Hypothalamus (tissue), 51 donors: ENCODE measurements at regions not wholly inside any gene's neighbourhood (a gene's known extent, or its start where the extent isn't known, plus 50 kb on each side); places are given as distances from the start of the nearest gene placed in this dataset.
A peak's percentile ranks its signal among the peaks of the same experiment; 100 is the strongest.
"Not testable (repeated sequence)": the region's sequence is repeated elsewhere in the genome, so short reads cannot be mapped to it uniquely, and the experiment has no call there.

Source experiments
- DNase-seq, 51 donors: peaks; one replicate each; lab custom pipeline; 2025; lab: John Stamatoyannopoulos, UW

DNA sequence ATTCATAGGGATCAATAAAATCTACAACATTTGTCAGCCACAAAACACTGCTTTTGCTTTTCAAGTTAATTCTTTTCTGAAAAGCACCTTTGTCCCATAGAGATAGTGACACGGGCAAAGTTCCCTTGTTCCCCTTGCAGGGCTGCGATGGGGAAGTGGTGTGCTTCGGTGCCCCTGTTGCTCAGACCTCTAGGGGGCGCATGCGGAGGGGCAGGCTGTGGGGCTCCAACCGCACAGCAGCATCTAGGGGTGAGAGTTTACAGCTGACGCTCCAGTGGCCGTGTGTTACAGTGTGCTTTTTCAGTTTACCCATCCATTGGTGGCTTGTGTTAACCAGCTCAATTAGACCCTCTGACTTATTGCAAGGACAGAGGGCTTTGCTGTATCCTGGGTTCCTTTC is 1432.2 kb upstream of the ACVR2A start:
- no peak for DNase-seq

DNA sequence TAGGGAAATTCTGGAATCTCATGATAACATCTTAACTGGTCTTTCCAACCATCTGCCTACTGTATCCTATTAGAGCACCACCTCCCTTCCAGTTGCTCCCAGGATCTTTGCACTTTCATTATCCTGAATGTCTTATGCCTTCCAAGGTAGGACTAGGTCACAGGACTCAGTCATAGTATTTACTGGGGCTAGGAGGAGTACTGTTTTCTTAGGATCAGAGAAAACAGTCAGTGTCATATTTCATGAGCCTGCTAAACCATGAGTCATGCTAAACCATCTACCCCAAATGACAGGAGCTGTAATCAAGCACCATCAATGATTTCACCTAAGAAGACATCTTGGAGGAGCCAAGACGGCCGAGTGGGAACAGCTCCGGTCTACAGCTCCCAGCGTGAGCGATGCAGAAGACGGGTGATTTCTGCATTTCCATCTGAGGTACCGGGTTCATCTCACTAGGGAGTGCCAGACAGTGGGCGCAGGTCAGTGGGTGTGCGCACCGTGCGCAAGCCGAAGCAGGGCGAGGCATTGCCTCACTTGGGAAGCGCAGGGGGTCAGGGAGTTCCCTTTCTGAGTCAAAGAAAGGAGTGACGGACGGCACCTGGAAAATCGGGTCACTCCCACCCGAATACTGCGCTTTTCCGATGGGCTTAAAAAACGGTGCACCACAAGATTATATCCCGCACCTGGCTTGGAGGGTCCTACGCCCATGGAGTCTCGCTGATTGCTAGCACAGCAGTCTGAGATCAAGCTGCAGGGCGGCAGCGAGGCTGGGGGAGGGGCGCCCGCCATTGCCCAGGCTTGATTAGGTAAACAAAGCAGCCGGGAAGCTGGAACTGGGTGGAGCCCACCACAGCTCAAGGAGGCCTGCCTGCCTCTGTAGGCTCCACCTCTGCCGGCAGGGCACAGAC is 1439.2 kb upstream of the ACVR2A start:
- not testable (repeated sequence) for DNase-seq

GRCh38 chr2:146403546-146404160 is 1441.2 kb upstream of the ACVR2A start:
- DNase-seq = not testable (repeated sequence)

DNA sequence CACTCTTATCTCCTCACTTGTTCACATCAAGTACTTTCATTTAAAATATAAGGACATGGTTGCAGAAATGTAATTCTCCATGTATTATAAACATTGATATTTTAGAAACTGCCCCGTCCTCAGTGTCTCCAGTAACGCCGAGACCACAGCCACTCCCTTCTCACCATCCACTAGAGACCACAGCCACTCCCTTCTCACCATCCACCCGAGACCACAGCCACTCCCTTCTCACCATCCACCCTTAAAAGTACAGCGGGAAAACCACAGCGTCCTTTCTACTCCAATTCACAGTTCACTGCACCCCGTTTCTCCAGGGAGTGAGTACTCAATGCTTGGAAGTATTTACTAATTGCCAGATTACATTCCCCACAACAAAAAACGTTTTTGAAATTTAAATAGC is 1452.2 kb upstream of the ACVR2A start:
- DNase-seq = no peak

DNA sequence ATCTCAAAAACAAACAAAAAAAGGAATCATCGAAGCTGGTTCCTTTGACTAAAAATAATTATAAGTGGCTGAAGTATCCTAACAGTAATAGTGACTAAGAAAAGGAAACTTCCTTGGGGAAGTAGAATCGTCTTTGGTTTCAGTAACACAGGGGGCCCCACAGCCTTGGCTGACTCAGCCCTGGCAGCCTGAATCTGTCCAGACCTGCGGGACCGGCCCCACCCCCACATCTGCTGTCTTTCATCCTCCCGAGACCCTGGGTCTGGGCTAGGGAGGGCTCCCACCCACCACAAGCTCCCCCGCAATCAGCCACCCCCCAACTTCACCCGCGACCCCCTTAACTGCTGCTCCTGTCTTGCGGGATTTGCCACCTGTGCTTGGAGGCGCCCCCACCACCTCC is 1452.6 kb upstream of the ACVR2A start:
- DNase-seq = peak in 2 of 51 donors; percentile 3 to 4

- no peak for DNase-seq
Observed at GRCh38 chr2:146388757-146389156, 1456.1 kb upstream of the ACVR2A start.

DNA sequence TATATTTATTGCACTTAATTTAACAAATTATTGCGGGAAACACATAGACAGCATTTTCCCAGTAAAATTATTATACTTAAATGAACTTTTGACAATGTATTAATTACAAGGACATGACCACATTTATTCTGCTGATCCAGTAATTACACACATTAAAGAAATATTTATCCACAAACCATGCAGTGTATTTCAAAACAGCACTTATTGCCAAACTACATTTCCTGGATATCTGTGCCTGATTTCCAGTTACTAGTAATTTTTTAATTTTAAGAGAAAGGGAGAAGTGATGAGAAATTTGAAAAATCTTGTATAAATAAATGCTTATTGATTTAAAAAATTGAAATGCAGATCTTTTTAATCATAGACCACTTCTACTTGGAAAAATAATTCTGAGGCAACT is 1458.7 kb upstream of the ACVR2A start:
- DNase-seq = no peak

DNA sequence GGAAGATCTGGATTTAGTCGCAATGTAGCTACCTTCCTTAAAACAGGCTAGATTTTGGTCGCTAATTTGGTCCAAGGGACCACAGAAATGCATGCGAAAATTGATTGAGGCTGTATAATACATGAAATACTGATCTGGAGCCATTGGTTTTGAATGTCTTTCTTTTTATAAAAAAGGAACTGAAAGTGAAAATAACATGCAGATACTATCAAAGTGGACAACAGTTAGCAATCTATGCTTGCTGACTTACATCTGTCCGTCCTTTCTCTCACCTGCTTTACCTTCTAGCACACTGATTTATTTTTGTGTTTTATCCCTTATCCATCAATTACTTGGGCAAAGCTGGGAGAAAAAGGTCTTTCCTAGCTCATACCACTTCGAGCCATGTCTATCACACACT is 1459.8 kb upstream of the ACVR2A start:
- DNase-seq = no peak

GRCh38 chr2:146376511-146377064 is 1468.2 kb upstream of the ACVR2A start:
- no peak for DNase-seq

DNA sequence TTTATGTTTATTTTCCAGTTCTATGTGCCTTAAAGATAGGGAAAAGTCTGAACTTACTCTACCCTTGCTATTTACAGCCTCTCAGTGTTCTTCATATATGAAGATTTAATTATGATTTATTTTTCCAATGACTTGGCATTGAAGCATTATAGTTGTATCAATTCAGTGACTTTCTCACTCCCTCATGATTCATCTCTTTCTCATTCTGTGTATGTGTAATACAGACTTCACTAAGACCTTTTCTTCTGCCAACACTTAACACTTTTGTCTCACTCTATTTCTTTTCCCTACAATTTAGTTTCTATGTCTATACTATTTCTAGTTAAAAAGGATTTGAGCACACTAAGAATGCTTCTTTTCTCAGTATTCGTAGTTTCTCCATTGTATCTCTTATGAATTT is 1470.3 kb upstream of the ACVR2A start:
- DNase-seq = no peak

DNA sequence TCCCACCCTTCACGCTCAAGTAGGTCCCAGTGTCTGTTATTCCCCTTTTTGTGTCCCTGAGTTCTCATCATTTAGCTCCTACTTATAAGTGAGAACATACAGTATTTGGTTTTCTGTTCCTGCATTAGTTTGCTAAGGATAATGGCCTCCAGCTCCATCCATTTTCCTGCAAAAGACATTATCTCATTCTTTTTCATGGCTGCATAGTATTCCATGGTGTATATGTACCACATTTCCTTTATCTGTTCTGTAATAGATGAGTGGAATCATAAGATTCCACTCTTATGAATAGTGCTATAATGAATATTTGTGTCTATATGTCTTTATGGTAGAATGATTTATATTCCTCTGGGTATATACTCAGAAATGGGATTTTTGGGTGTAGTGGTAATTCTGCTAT is 1473.5 kb upstream of the ACVR2A start:
- not testable (repeated sequence) for DNase-seq

GRCh38 chr2:146370826-146371225 is 1474.0 kb upstream of the ACVR2A start:
- no peak for DNase-seq

- DNase-seq = no peak
Observed at GRCh38 chr2:146366276-146366675, 1478.6 kb upstream of the ACVR2A start.

GRCh38 chr2:146365041-146365440 is 1479.8 kb upstream of the ACVR2A start:
- no peak for DNase-seq

GRCh38 chr2:146363731-146364130 is 1481.1 kb upstream of the ACVR2A start:
- no peak for DNase-seq

DNA sequence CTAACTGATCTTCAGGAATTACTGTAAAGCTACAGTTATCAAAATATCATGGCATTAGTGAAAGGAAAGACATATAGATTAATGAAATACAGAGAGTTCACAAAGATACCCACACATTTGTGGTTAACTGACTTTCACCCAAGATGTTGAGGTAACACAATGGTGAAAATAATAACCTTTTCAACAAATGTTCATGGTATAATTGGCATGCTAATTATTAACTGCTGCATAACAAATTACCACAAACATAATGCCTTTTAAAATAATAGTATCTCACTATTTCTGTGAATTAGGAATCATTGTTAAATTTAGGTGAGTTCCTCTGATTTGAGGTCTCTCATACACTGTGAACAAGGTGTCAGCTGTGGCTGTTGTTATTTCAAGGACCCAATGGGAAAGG is 1493.1 kb upstream of the ACVR2A start:
- DNase-seq = no peak

DNA sequence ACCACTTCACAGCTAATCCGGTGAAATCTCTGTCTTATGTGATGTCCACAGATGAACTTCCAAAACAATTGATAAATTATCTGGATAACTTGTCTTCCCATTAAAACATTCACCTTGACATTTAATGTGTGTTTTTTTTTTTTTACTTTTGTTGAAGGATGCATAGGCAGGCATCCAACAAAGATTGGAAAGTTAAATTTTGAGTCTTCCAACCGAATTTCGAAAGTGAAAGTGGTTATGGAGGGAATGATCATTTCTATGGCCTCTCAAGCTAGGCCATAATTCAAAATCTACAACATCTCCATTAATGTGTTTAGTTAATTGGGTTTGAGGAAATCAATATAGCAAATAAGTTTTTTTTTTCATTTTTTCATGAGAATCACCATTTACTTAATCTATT is 1495.5 kb upstream of the ACVR2A start:
- no peak for DNase-seq

DNA sequence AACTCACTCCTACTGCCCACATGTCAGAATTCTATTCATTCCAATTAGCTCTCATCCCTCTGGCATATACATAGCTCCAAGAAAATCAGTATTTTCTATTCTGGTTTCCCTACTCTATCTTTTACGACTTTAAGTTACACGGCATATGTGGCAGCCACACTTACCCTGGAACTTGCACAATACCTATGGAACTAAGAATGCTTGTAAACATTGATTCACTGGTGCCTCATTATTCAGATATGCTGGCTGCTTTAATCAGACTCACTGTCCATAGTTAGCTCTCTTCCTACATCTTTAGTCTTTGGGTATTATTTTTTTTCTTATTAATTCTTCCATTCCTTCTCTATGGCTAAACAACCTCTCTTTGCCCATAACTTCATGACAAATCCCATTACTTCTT is 1519.9 kb upstream of the ACVR2A start:
- DNase-seq = no peak

DNA sequence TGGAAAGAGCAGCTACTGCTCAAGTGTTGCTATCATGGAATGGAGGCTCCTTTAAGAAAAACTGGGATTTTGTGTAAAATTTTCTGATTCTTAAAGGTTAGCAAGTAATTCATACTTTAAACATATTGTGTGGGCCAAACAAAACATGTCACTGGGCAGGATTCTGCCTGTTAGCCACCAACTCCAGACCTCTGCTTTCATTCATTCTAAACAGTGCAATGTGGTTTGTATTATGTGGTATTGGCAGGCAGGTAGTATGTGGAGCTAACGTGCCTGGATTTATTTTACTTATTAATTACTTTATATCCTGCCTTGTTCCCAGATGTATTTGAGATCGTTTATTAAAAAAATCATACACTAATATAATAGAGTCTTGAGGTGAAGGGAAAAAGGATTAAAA is 1521.3 kb upstream of the ACVR2A start:
- no peak for DNase-seq

- DNase-seq = no peak
Observed at GRCh38 chr2:146321175-146321574, 1523.7 kb upstream of the ACVR2A start.

GRCh38 chr2:146317959-146318358 is 1526.9 kb upstream of the ACVR2A start:
- no peak for DNase-seq

- DNase-seq = no peak
Observed at GRCh38 chr2:146312899-146313298, 1531.9 kb upstream of the ACVR2A start.
